IgD-negative memory B cell (primary cell): ENCODE measurements at regions not wholly inside any gene's neighbourhood (a gene's known extent, or its start where the extent isn't known, plus 50 kb on each side); places are given as distances from the start of the nearest gene placed in this dataset.
"Not testable (repeated sequence)": the region's sequence is repeated elsewhere in the genome, so short reads cannot be mapped to it uniquely, and the experiment has no call there.

ENCODE experiments used
- H3K27ac Mint-ChIP-seq, 3 donors: one replicate each; pipeline ENCODE4 v1.8.0; 2020 to 2022; ENCODE audit warnings: mild to moderate bottlenecking in 3 of 3, mixed read lengths in 3 of 3, moderate library complexity in 1 of 3
- H3K27me3 Mint-ChIP-seq: one replicate; pipeline ENCODE4 v1.8.0; 2021; ENCODE audit warnings: mixed read lengths
- H3K36me3 Mint-ChIP-seq: one replicate; pipeline ENCODE4 v1.8.0; 2020; ENCODE audit warnings: mild to moderate bottlenecking, mixed read lengths
- H3K4me1 Mint-ChIP-seq, 3 donors: one replicate each; pipeline ENCODE4 v1.8.0; 2020 to 2022; ENCODE audit warnings: mixed read lengths in 3 of 3, mild to moderate bottlenecking in 1 of 3
- H3K4me3 Mint-ChIP-seq, 4 donors: one replicate each; pipeline ENCODE4 v1.8.0; 2020 to 2022; ENCODE audit warnings: mild to moderate bottlenecking in 4 of 4, mixed read lengths in 4 of 4, moderate library complexity in 3 of 4
- H3K9me3 Mint-ChIP-seq, 3 donors: one replicate each; pipeline ENCODE4 v1.8.0; 2020 to 2021; ENCODE audit warnings: mixed read lengths in 3 of 3, mild to moderate bottlenecking in 1 of 3

DNA sequence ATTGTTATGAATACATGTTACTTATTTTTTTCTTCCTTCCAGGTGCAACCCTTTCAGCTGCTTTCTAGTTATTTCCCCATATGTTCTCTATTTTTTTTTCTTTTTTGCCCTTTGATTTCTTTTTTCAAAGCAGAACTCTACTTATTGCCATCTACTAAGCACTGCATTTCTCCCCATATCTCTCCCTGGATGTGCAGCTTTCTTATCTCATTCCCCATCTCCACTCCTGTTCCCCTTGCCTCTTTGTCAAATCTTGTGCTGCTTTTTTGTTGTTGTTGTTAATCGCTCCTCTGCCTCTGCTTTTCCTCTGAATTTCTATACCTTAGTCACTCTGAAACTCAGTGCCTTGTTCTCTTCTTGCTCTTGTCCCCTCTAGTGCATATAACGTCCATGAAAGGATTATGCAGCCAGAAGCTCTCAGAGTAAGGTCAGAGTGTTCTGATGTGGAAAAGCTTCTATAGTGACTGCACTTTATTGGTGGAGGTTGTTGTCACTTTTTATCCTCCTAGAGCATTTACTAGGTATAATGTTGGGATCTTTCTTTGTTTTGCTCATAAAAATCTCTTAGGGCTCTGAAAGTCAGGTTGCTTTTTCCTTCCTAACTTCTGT is 51.1 kb upstream of the JADE1 start:
- Mint-ChIP-seq H3K9me3 (no peaks in the 10 kb centered on the region), H3K36me3 (peaks cover 2% of the 10 kb centered on the region), H3K4me1 (peaks cover 0 to 2% (median 0%) of the 10 kb centered on the region in 3 donors), H3K27me3 (peaks cover 6% of the 10 kb centered on the region), H3K27ac (no peak overlapping the region), H3K4me3 (no peak overlapping the region)

DNA sequence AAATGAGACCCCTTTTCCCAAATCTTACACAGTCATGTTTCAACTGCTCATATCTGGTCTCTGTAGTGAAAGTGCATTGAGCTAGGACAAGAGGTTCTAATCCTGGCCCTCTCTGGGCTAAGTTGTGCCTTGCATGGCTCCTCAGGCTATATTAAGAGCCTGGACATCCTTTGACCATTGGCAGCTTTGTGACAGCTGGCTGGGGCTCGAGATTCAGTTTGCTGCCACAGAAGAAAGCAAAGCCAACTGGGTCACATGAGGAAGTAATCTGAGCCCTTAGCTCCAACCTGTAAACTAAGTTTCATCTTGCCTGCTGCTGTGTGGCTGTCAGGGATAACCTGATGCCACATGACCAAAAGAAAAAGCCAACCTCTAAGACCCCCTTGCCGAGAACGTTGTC is 51.8 kb upstream of the JADE1 start:
- Mint-ChIP-seq H3K27me3 (peaks cover 6% of the 10 kb centered on the region), H3K27ac (no peak overlapping the region), H3K36me3 (peaks cover 2% of the 10 kb centered on the region), H3K9me3 (no peaks in the 10 kb centered on the region), H3K4me3 (no peak overlapping the region), H3K4me1 (peaks cover 0 to 2% (median 0%) of the 10 kb centered on the region in 3 donors)

DNA sequence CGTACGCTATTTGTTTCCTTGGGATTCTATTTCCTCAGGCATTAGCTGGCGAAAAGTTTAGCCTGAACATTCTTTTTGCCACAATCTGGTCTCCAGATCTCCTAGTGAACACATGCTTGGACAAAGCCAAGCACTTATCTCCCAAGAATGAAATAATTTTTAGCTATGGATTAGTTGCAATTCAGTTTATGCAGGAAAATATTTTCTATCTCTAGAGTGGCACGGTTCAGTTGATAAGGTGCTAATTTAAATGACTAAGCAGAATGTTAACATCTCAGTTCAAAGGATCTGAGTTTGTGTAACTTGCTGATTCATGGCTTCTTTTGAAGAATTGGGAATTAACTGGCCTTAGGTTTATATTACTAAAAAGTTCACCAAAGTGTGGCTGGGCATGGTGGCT is 58.1 kb upstream of the JADE1 start:
- Mint-ChIP-seq H3K27me3 (no peaks in the 10 kb centered on the region), H3K4me1 (no peaks in the 10 kb centered on the region), H3K9me3 (peaks cover 0 to 2% (median 0%) of the 10 kb centered on the region in 3 donors), H3K27ac (no peak overlapping the region), H3K4me3 (no peak overlapping the region), H3K36me3 (no peaks in the 10 kb centered on the region)

DNA sequence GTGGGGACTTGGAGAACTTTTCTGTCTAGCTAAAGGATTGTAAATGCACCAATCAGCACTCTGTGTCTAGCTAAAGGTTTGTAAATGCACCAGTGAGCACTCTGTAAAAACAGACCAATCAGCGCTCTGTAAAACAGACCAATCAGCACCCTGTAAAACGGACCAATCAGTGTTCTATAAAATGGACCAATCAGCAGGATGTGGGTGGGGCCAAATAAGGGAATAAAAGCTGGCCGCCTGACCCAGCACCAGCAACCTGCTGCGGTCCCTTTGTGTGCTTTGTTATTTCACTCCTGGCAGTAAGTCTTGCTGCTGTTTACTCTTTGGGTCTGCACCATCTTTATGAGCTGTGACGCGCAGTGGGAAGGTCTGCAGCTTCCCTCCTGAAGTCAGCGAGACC is 67.8 kb upstream of the JADE1 start:
- H3K9me3 Mint-ChIP-seq, H3K36me3 Mint-ChIP-seq, H3K4me1 Mint-ChIP-seq, H3K27me3 Mint-ChIP-seq, H3K27ac Mint-ChIP-seq, H3K4me3 Mint-ChIP-seq: not testable (repeated sequence)

DNA sequence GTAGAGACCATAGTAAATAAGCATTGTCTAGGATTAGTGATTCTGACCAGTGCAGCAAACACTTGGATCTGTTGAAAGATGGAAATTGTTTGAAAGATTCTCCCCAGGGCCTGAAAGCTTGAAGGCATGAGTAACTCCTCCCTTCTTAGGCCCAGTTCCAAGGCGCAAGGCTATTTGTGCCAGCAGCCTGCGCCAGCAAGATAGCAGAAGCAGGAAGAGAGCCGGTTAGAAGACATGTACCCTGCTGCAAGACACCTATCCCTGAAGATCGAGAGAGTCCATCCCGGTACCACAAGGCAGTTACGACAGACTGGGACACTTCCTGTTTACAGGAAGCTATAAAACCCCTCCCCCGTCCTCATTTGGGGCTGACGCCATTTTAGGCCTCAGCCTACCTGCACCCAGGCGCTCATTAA is 72.4 kb upstream of the JADE1 start:
- Mint-ChIP-seq H3K9me3 (peaks cover 0 to 3% (median 0%) of the 10 kb centered on the region in 3 donors), H3K27me3 (no peaks in the 10 kb centered on the region), H3K4me1 (no peaks in the 10 kb centered on the region), H3K4me3 (no peak overlapping the region), H3K27ac (peak overlapping the region in 1 of 3 donors; percentile 11), H3K36me3 (no peaks in the 10 kb centered on the region)

DNA sequence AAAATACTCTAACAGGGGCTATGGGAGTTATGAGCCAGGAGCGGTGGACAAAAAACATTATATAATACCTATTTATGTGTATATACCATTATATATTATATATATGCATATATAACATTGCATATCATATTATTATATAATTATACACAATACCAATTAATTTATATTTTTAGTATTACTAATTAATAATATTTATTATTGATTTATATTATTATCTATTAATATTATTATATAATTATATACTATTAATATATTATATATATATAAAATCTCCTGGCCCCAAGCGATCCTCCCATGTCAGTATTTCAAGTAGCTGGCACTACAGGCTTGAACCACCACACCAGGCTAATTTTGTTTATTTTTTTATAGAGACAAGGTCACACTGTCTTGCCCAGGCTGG is 73.8 kb upstream of the JADE1 start:
- H3K27me3 Mint-ChIP-seq, result no peaks in the 10 kb centered on the region

DNA sequence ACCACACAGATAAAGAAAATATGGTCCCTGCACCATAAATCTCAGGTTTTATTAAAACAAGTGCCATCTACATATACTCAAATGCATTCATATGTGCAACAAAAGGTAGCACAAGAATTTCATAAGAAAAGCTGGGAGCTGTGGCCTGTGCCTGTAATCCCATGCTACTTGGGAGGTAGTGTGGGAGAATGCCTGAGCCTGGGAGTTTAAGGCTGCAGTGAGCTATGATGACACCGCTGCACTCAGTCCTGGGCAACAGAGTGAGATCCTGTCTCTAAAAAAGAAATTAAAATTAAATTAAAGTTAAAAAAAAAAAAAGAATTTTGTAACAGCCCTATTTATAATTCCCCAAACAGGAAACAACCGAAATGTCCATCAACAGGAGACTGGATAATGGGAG is 81.3 kb upstream of the JADE1 start:
- H3K9me3 Mint-ChIP-seq, result no peaks in the 10 kb centered on the region
- no peak overlapping the region for H3K27ac Mint-ChIP-seq
- H3K27me3 Mint-ChIP-seq, result peaks cover 2% of the 10 kb centered on the region
- peaks cover 0 to 4% (median 0%) of the 10 kb centered on the region in 3 donors for H3K4me1 Mint-ChIP-seq
- no peak overlapping the region for H3K4me3 Mint-ChIP-seq
- no peaks in the 10 kb centered on the region for H3K36me3 Mint-ChIP-seq

More for the DNA sequence above, 73.8 kb upstream of the JADE1 start:
- Mint-ChIP-seq H3K4me3 (no peak overlapping the region), H3K36me3 (no peaks in the 10 kb centered on the region), H3K4me1 (no peaks in the 10 kb centered on the region), H3K27ac (no peak overlapping the region), H3K9me3 (no peaks in the 10 kb centered on the region)

DNA sequence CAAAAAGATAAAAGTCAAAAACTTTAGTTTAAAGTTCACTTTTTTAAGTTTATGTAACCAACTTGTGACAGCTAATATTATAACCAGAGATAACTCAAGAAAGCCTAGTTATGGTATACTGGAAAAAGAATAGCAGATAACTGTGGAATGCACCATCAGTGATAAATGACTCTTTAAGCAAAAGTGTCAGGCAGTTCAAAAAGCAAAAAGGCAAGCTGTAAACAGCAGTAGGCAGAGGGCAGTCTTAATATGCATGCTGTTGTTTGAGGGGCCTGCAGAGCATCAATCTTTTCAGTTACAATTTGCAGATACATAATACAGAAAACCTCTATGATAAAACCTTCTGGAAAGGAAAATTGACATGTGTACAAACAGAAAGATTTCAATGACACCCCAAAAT is 81.8 kb upstream of the JADE1 start:
- Mint-ChIP-seq H3K36me3 (no peaks in the 10 kb centered on the region), H3K27me3 (peaks cover 2% of the 10 kb centered on the region), H3K4me1 (peaks cover 0 to 4% (median 0%) of the 10 kb centered on the region in 3 donors), H3K9me3 (no peaks in the 10 kb centered on the region), H3K27ac (no peak overlapping the region), H3K4me3 (no peak overlapping the region)

DNA sequence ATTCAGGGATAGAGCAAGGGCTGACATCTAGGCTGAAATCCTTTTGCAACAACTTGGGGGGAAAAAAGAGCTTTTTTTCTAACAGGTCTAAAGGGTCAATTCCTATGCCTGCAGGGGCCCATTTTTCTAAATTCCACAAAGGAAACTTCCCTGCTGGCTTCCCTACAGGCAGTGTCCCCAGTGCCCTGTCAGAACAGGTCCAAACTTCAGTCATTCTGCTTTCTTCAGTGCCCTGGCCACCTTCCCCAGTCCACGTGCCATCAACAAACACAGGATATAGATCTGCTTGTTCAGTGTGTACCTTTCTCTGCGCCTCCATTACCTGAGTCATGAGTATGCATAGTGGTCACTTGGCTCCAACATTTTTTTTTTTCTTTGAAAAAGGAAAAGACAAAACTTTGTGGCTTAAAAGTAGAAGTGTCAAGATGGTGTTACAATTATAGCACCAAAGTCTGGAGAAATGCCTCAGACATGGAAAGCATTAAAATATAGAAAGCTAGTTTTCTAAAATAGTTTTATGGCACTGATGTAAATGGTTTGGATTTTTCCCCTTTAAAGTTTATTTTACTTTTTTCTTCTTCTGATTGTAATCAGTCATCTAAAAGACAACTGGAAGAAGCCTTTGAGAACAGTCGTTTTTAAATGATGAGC is 84.0 kb upstream of the JADE1 start:
- Mint-ChIP-seq H3K4me3 (no peak overlapping the region), H3K9me3 (no peaks in the 10 kb centered on the region), H3K36me3 (no peaks in the 10 kb centered on the region)

DNA sequence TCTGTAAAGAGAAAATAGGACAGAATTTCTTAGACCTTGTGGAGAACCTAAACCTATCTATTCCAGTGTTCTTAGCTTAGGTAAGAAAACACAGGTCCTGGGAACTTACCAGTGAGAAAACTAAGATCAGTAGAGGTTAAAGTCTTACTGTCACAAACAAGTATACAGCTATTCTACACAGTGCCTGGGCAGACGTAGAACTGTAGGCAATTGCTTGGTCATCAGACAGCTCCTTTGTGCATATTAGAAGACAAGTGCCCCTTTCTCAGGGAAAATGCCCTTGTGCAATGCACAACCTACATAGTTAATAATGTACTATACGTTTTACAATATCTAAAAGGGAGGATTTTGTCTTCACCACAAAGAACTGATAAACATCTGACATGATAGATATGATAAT is 86.6 kb upstream of the JADE1 start:
- Mint-ChIP-seq H3K36me3 (no peaks in the 10 kb centered on the region), H3K27me3 (peaks cover 2% of the 10 kb centered on the region), H3K27ac (no peak overlapping the region), H3K9me3 (no peaks in the 10 kb centered on the region), H3K4me1 (peaks cover 0 to 4% (median 0%) of the 10 kb centered on the region in 3 donors), H3K4me3 (no peak overlapping the region)

More for the DNA sequence above, 84.0 kb upstream of the JADE1 start:
- Mint-ChIP-seq H3K4me1 (peaks cover 0 to 4% (median 0%) of the 10 kb centered on the region in 3 donors), H3K27ac (no peak overlapping the region), H3K27me3 (peaks cover 2% of the 10 kb centered on the region)

DNA sequence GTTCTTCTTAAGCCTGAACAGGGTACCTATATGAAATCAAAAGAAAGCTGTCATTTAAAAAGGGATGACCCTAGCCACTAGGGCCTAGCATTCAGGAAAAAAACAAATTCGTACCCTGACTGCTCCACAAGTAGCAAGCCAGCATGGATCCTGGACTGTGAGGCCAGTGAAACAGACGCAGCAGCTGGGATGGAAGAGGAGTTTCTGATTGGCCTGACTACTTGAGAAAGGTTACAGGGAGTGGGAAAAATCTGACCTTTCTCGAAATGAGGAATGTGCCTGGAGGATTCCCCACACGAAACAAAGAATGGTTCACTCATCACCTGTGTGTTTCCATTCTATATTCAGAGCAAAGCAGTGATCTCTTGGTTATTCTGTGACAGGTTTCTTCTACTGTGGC is 87.6 kb upstream of the JADE1 start:
- Mint-ChIP-seq H3K27ac (no peak overlapping the region), H3K36me3 (no peaks in the 10 kb centered on the region), H3K9me3 (no peaks in the 10 kb centered on the region), H3K4me1 (peaks cover 0 to 2% (median 0%) of the 10 kb centered on the region in 3 donors), H3K4me3 (no peak overlapping the region), H3K27me3 (no peaks in the 10 kb centered on the region)

DNA sequence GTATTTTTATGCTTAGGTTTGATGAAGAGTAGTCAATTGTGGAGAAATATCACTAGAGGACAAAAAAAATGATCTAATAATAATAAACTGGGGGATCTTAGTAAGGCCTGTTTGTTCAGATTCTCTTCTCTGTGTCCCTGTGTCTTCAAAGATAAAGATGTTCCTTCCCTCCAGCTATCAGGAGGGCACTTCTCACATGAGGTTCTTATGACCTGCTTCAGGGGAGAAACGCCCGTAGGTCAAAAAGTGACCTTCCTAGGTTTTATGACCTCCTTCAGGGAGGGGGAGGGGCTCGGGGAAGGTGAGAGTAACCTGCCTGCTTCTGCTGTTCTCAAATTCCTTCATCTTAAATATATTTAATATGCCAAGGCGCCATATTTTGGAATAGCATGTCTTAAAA is 89.2 kb upstream of the JADE1 start:
- Mint-ChIP-seq H3K9me3 (no peaks in the 10 kb centered on the region), H3K4me3 (no peak overlapping the region), H3K4me1 (peaks cover 0 to 2% (median 0%) of the 10 kb centered on the region in 3 donors), H3K36me3 (no peaks in the 10 kb centered on the region), H3K27ac (no peak overlapping the region), H3K27me3 (no peaks in the 10 kb centered on the region)

DNA sequence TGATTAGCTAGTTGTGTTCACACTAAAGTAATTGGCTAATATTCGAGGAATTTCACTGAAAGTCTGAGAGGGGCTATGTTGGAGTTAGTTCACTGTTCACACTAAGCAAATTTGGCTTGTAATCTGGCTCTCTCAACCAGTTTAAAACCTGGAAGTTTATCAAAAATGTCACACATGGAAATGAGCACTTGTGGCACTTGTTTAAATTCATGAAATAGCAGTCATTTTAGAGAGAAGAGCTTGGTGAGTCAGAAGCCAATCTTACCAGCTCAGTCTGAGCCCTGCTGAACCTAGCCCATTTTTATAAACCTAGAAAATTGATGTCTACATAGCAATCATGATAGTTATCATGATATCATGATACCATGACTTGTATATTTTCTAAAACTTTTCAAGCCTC is 90.7 kb upstream of the JADE1 start:
- no peaks in the 10 kb centered on the region for H3K27me3 Mint-ChIP-seq
- H3K9me3 Mint-ChIP-seq, result no peaks in the 10 kb centered on the region
- no peak overlapping the region for H3K27ac Mint-ChIP-seq
- H3K36me3 Mint-ChIP-seq, result no peaks in the 10 kb centered on the region
- H3K4me3 Mint-ChIP-seq, result no peak overlapping the region
- H3K4me1 Mint-ChIP-seq, result peaks cover 0 to 2% (median 0%) of the 10 kb centered on the region in 3 donors

DNA sequence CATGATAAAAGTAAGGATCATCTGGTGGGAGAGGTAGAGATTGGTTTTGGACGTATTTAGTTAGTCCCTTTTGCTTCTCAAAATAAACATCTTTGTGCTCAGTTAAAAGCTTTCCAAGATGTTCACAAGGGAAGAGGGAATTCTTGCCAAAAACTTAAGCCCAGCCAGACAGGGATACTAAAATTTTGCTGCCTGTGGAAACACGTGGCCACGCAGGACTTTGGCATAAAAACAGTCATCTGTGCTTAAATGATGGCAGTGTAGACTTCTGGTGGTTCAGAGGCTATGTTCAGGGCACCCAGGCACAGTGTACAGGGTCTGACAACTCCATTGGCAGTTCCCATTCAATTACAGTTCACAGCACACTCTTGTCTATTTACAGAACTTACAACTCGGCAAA is 93.2 kb upstream of the JADE1 start:
- Mint-ChIP-seq H3K36me3 (no peaks in the 10 kb centered on the region), H3K27me3 (no peaks in the 10 kb centered on the region), H3K27ac (no peak overlapping the region), H3K4me3 (no peak overlapping the region), H3K4me1 (no peaks in the 10 kb centered on the region), H3K9me3 (no peaks in the 10 kb centered on the region)

DNA sequence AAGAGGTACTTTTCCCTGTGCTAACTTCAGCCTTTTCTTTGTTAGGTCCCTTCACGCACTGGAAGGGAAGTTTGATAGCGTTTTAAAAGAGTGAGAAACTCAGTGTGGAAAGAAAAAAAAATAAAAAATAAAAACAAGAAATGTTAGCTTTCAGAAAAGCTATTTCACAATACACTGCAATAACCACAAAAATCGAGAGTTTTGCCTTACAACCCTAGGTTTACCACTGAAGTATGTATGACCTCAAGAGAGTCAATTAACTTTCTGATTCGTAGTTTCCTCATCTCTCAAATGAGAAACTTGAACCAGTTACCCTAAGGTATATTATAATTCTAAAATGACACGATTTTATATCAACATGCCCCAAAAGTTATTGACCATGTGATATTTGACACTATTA is 93.9 kb upstream of the JADE1 start:
- Mint-ChIP-seq H3K4me1 (no peaks in the 10 kb centered on the region), H3K4me3 (peak overlapping the region in 1 of 4 donors; percentile 78), H3K9me3 (no peaks in the 10 kb centered on the region), H3K36me3 (no peaks in the 10 kb centered on the region), H3K27me3 (no peaks in the 10 kb centered on the region), H3K27ac (no peak overlapping the region)

DNA sequence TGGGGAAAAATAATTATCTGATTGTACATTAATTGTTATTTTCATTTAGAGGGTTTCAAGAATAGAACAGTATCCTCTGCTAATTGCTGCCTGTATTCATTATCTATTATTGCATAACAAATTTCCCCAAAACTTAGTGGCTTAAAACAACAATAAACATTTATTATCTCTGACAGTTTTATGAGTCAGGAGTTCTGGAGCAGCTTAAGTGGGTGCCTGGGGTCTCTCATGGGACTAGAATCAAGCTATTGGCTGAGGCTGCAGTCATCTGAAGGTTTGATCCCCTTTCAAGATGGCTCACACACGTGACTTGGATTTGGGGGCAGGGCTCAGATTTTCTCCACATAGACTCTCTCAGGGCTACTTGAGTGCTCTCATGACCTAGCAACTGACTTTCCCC is 98.1 kb upstream of the JADE1 start:
- no peaks in the 10 kb centered on the region for H3K27me3 Mint-ChIP-seq
- H3K36me3 Mint-ChIP-seq, result no peaks in the 10 kb centered on the region
- no peaks in the 10 kb centered on the region for H3K9me3 Mint-ChIP-seq
- peaks cover 2 to 5% (median 4%) of the 10 kb centered on the region in 3 donors for H3K4me1 Mint-ChIP-seq
- no peak overlapping the region for H3K4me3 Mint-ChIP-seq
- no peak overlapping the region for H3K27ac Mint-ChIP-seq
